ENCODE measurements at regions not wholly inside any gene's neighbourhood (a gene's known extent, or its start where the extent isn't known, plus 50 kb on each side); places are given as distances from the start of the nearest gene placed in this dataset.

GRCh38 chr1:38301040-38301439 lies 254.4 kb upstream of the POU3F1 start:
- TF ChIP-seq ZNF274 (IDR thresholded peaks at IDR 0.05; ENCODE audit: low read depth, low read length): no peak
- H3K4me3 ChIP-seq (ENCODE audit: low read length): no peak overlapping the region

GRCh38 chr1:38300616-38301015 lies 254.0 kb upstream of the POU3F1 start:
- no peak overlapping the region for H3K4me3 ChIP-seq (ENCODE audit: low read length)
- no peak for TF ChIP-seq ZNF274 (IDR thresholded peaks at IDR 0.05; ENCODE audit: low read depth, low read length)

- no peak for TF ChIP-seq ZNF274 (IDR thresholded peaks at IDR 0.05; ENCODE audit: low read depth, low read length)
- no peak overlapping the region for H3K4me3 ChIP-seq (ENCODE audit: low read length)
Measured at GRCh38 chr1:38297842-38298241, 251.2 kb upstream of the POU3F1 start.

- no peak overlapping the region for H3K4me3 ChIP-seq (ENCODE audit: low read length)
- no peak for TF ChIP-seq ZNF274 (IDR thresholded peaks at IDR 0.05; ENCODE audit: low read depth, low read length)
Measured at GRCh38 chr1:38297246-38297645, 250.7 kb upstream of the POU3F1 start.

- TF ChIP-seq ZNF274 (IDR thresholded peaks at IDR 0.05; ENCODE audit: low read depth, low read length): no peak
- H3K4me3 ChIP-seq (ENCODE audit: low read length): no peak overlapping the region
Measured at GRCh38 chr1:38296047-38296446, 249.5 kb upstream of the POU3F1 start.

GRCh38 chr1:38293567-38293966 lies 247.0 kb upstream of the POU3F1 start:
- H3K4me3 ChIP-seq (ENCODE audit: low read length): no peak overlapping the region
- no peak for TF ChIP-seq ZNF274 (IDR thresholded peaks at IDR 0.05; ENCODE audit: low read depth, low read length)

GRCh38 chr1:38292969-38293368 lies 246.4 kb upstream of the POU3F1 start:
- TF ChIP-seq ZNF274 (IDR thresholded peaks at IDR 0.05; ENCODE audit: low read depth, low read length): no peak
- H3K4me3 ChIP-seq (ENCODE audit: low read length): no peak overlapping the region

GRCh38 chr1:38291906-38292521 lies 245.4 kb upstream of the POU3F1 start:
- H3K4me3 ChIP-seq (ENCODE audit: low read length): no peak overlapping the region
- TF ChIP-seq ZNF274 (IDR thresholded peaks at IDR 0.05; ENCODE audit: low read depth, low read length): no peak

GRCh38 chr1:38291336-38291735 lies 244.7 kb upstream of the POU3F1 start:
- H3K4me3 ChIP-seq (ENCODE audit: low read length): no peak overlapping the region
- TF ChIP-seq ZNF274 (IDR thresholded peaks at IDR 0.05; ENCODE audit: low read depth, low read length): no peak

- no peak for TF ChIP-seq ZNF274 (IDR thresholded peaks at IDR 0.05; ENCODE audit: low read depth, low read length)
- H3K4me3 ChIP-seq (ENCODE audit: low read length): no peak overlapping the region
Measured at GRCh38 chr1:38289034-38289433, 242.4 kb upstream of the POU3F1 start.

GRCh38 chr1:38287547-38287946 lies 241.0 kb upstream of the POU3F1 start:
- no peak for TF ChIP-seq ZNF274 (IDR thresholded peaks at IDR 0.05; ENCODE audit: low read depth, low read length)
- H3K4me3 ChIP-seq (ENCODE audit: low read length): no peak overlapping the region

- TF ChIP-seq ZNF274 (IDR thresholded peaks at IDR 0.05; ENCODE audit: low read depth, low read length): no peak
- no peak overlapping the region for H3K4me3 ChIP-seq (ENCODE audit: low read length)
Measured at GRCh38 chr1:38287036-38287435, 240.4 kb upstream of the POU3F1 start.

GRCh38 chr1:38285807-38286530 lies 239.4 kb upstream of the POU3F1 start:
- no peak overlapping the region for H3K4me3 ChIP-seq (ENCODE audit: low read length)
- no peak for TF ChIP-seq ZNF274 (IDR thresholded peaks at IDR 0.05; ENCODE audit: low read depth, low read length)

GRCh38 chr1:38284953-38285352 lies 238.4 kb upstream of the POU3F1 start:
- TF ChIP-seq ZNF274 (IDR thresholded peaks at IDR 0.05; ENCODE audit: low read depth, low read length): no peak
- H3K4me3 ChIP-seq (ENCODE audit: low read length): no peak overlapping the region

- no peak overlapping the region for H3K4me3 ChIP-seq (ENCODE audit: low read length)
- no peak for TF ChIP-seq ZNF274 (IDR thresholded peaks at IDR 0.05; ENCODE audit: low read depth, low read length)
Measured at GRCh38 chr1:38283696-38284470, 237.3 kb upstream of the POU3F1 start.

All from GM08714 (cell line).